Heart right ventricle (tissue), 16 donors: ENCODE measurements at regions not wholly inside any gene's neighbourhood (a gene's known extent, or its start where the extent isn't known, plus 50 kb on each side); places are given as distances from the start of the nearest gene placed in this dataset.
"Not testable (repeated sequence)": the region's sequence is repeated elsewhere in the genome, so short reads cannot be mapped to it uniquely, and the experiment has no call there.

Source experiments
- ATAC-seq, 8 donors: fragments of 200-7000 bp; cut with Tn5 transposase; one replicate each; pipeline ENCODE4 v1.9.1; 2020; ENCODE audit warnings: mild to moderate bottlenecking in 8 of 8, moderate library complexity in 8 of 8, moderate number of reproducible peaks in 1 of 8
- DNase-seq, 2 donors: peaks; one replicate each; pipeline ENCODE4 v3.0.0-alpha.2; 2020
- H3K27ac ChIP-seq, 10 donors: fragments of 200-600 bp; sonication (generic) in 2 of 10; one replicate each; pipeline versions ENCODE4 v1.5.0 to v1.8.0; 2020 to 2022; ENCODE audit warnings: mild to moderate bottlenecking in 3 of 10
- H3K27me3 ChIP-seq, 7 donors: fragments of 200-600 bp; one replicate each; pipeline ENCODE4 v1.8.0; 2021 to 2022; ENCODE audit warnings: mild to moderate bottlenecking in 2 of 7
- H3K36me3 ChIP-seq, 9 donors: fragments of 200-600 bp; sonication (generic) in 1 of 9; one replicate each; pipeline versions ENCODE4 v1.5.0 to v1.8.0; 2020 to 2022; ENCODE audit warnings: mild to moderate bottlenecking in 2 of 9
- H3K4me1 ChIP-seq, 9 donors: fragments of 200-600 bp; sonication (generic) in 1 of 9; one replicate each; pipeline versions ENCODE4 v1.5.0 to v1.8.0; 2020 to 2022; ENCODE audit warnings: mild to moderate bottlenecking in 4 of 9
- H3K4me3 ChIP-seq, 10 donors: fragments of 200-600 bp; sonication (generic) in 2 of 10; one replicate each; pipeline versions ENCODE4 v1.5.0 to v1.8.0; 2020 to 2022; ENCODE audit warnings: mild to moderate bottlenecking in 7 of 10, moderate library complexity in 2 of 10
- H3K9me3 ChIP-seq, 11 donors: fragments of 200-600 bp in 10 of 11; sonication (generic) in 2 of 11; one replicate each; pipeline versions ENCODE4 v1.5.0 to v1.8.0; 2013 to 2022; ENCODE audit warnings: mild to moderate bottlenecking in 2 of 11, control low read depth in 1 of 11, moderate library complexity in 1 of 11
- CTCF ChIP-seq, 9 donors: fragments of 200-600 bp; sonication (generic) in 2 of 9; IDR thresholded peaks; one replicate each; pipeline versions ENCODE4 v1.5.0 to v1.8.0; 2021 to 2022; ENCODE audit warnings: antibody characterized with exemption in 9 of 9, mild to moderate bottlenecking in 5 of 9, moderate library complexity in 1 of 9
- WGBS, 2 donors: extraction: QIAGEN DNeasy Blood & Tissue Kit; methylation state at CpG; one replicate each; pipeline ENCODE4 v1.1.7; 2013; ENCODE audit warnings: inconsistent platforms in 1 of 2; 5-methylcytosine and 5-hydroxymethylcytosine counted together
- intact Hi-C, 10 donors: fragments of 100-400 bp; cut with DNase I; formaldehyde crosslinking; loops; one replicate each; pipeline versions ENCODE4 v1.11.1 to v1.14.2; 2022
- donor health status: Arrhythmogenic right ventricular cardiomyopathy.
- donor health status: ischemic (EF 13 %, LVEDD 7.1; RV severe dilation, severe dysfunction).
- donor health status: healthy with polysubstance abuse.
- donor health status: DM: no; HTN: yes; CAD: no.
- donor health status: DM: no; HTN: no; CAD: no.
- donor health status: ischemic (EF 25% LVEDD 6.9; RV normal size, moderate dysfunction).
- donor health status: ischemic (EF 25% LVEDD 5.7; RV mildly dilated, moderate dysfunction).
- donor health status: healthy.
- donor health status: DM: yes; HTN: yes; CAD: no.
- donor health status: Ischemic cardiomyopathy.
- donor health status: ischemic (EF 35%, LVEDD 5.7; RV mildly dilated, moderate dysfunction).
- donor health status: nonischemic (EF 11% LVEDD 7.7; RV severe dilation, severe dysfunction).
- donor health status: DM: yes; HTN: yes; CAD: no.
- donor health status: PGD.
- donor health status: ischemic (EF 29% LVEDD 5.4; RV normal size, mild dysfunction).
- donor health status: nonischemic (EF 23%, LVEDD 6.1; RV moderate dilation, normal function).

GRCh38 chr11:80702264-80702663 is 1261.4 kb upstream of the TENM4 start:
- Histone ChIP-seq H3K36me3 (no peaks in the 10 kb centered on the region), H3K27me3 (no peaks in the 10 kb centered on the region), H3K4me3 (no peak overlapping the region), H3K27ac (no peak overlapping the region), H3K9me3 (peaks cover 0 to 8% (median 0%) of the 10 kb centered on the region in 11 donors), H3K4me1 (no peaks in the 10 kb centered on the region)
- TF ChIP-seq CTCF (IDR thresholded peaks at IDR 0.05) = no peak
- 87 to 92% methylated on average over 2 of the region's 2 CpGs for WGBS, 2 donors
- no peak for ATAC-seq
- DNase-seq = no peak
- intact Hi-C loops = no loop called here

GRCh38 chr11:80700386-80700785 is 1259.6 kb upstream of the TENM4 start:
- no peaks in the 10 kb centered on the region for H3K36me3 ChIP-seq
- intact Hi-C loops = no loop called here
- H3K27me3 ChIP-seq = no peaks in the 10 kb centered on the region
- H3K9me3 ChIP-seq = peaks cover 0 to 4% (median 0%) of the 10 kb centered on the region in 11 donors
- no peak overlapping the region for H3K27ac ChIP-seq
- no peak for TF ChIP-seq CTCF (IDR thresholded peaks at IDR 0.05)
- no peaks in the 10 kb centered on the region for H3K4me1 ChIP-seq
- no peak for ATAC-seq
- no peak overlapping the region for H3K4me3 ChIP-seq
- no peak for DNase-seq
- WGBS, 2 donors = 96 to 98% methylated on average over 4 of the region's 4 CpGs

- WGBS, 2 donors = 66 to 80% methylated on average over 16 of the region's 16 CpGs
- DNase-seq = peak; percentile 26 to 34
- H3K27me3 ChIP-seq, intact Hi-C loops, H3K4me3 ChIP-seq, H3K36me3 ChIP-seq, H3K4me1 ChIP-seq, H3K9me3 ChIP-seq, H3K27ac ChIP-seq: not testable (repeated sequence)
- peak in 7 of 8 donors; percentile 43 to 86 (median 74) for ATAC-seq
These were observed 1258.8 kb upstream of the TENM4 start for GRCh38 chr11:80699406-80700177.

GRCh38 chr11:80698637-80699036 is 1257.8 kb upstream of the TENM4 start:
- Histone ChIP-seq H3K27ac (no peak overlapping the region), H3K27me3 (no peaks in the 10 kb centered on the region), H3K4me1 (no peaks in the 10 kb centered on the region), H3K9me3 (no peaks in the 10 kb centered on the region), H3K4me3 (no peak overlapping the region), H3K36me3 (no peaks in the 10 kb centered on the region)
- DNase-seq = no peak
- WGBS, 2 donors = 89 to 95% methylated on average over 1 of the region's 1 CpG
- intact Hi-C loops = no loop called here
- no peak for ATAC-seq
- TF ChIP-seq CTCF (IDR thresholded peaks at IDR 0.05) = no peak

GRCh38 chr11:80694385-80694784 is 1253.6 kb upstream of the TENM4 start:
- intact Hi-C loops = no loop called here
- Histone ChIP-seq H3K27ac (no peak overlapping the region), H3K9me3 (no peaks in the 10 kb centered on the region), H3K27me3 (no peaks in the 10 kb centered on the region), H3K4me1 (no peaks in the 10 kb centered on the region), H3K4me3 (no peak overlapping the region), H3K36me3 (no peaks in the 10 kb centered on the region)
- no peak for TF ChIP-seq CTCF (IDR thresholded peaks at IDR 0.05)
- no peak for DNase-seq
- no peak for ATAC-seq
